Stimulated activated effector memory CD8-positive, alpha-beta T cell treated with anti-CD3 and anti-CD28 coated beads, Interleukin-12 subunit alpha, Interleukin-12 subunit beta, amount 100 ng/mL, for 72 hours (primary cell): ENCODE measurements at regions not wholly inside any gene's neighbourhood (a gene's known extent, or its start where the extent isn't known, plus 50 kb on each side); places are given as distances from the start of the nearest gene placed in this dataset.

ENCODE experiments used
- ATAC-seq: fragments of 150-1000 bp; cut with Tn5 transposase; 2 replicates; pipeline ENCODE4 v1.10.0; 2021
- DNase-seq, 2 donors: peaks; one replicate each; pipeline ENCODE4 v3.0.0; 2021 to 2022; ENCODE audit warnings: low spot score in 2 of 2
- H3K27ac Mint-ChIP-seq: one replicate; pipeline ENCODE4 v1.8.0; 2022; ENCODE audit warnings: mild to moderate bottlenecking, mixed read lengths
- H3K36me3 Mint-ChIP-seq: one replicate; pipeline ENCODE4 v1.8.0; 2022; ENCODE audit warnings: mild to moderate bottlenecking, mixed read lengths
- H3K4me1 Mint-ChIP-seq: one replicate; pipeline ENCODE4 v1.8.0; 2022; ENCODE audit warnings: mixed read lengths
- H3K4me3 Mint-ChIP-seq: one replicate; pipeline ENCODE4 v1.8.0; 2022; ENCODE audit warnings: mild to moderate bottlenecking, mixed read lengths
- H3K9me3 Mint-ChIP-seq: one replicate; pipeline ENCODE4 v1.8.0; 2022; ENCODE audit warnings: mixed read lengths

DNA sequence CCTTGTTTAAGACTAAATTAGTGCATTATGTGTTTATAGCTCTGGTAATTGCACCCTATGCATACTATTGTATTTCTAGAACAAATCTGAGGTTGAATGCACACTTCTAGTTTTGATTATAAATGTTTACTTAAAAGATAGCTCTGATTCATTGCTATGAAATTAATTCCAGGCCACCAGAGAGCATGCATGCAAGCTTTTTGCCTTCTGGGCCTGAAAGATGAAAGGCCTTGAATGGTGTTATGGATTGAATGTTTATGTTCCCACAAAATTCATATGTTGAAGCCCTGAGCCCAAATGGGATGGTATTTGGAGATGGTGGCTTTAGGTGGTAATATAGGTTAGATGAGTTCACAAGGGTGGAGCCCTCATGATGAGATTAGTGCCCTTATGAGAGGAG is 695.0 kb upstream of the MAP3K7 start:
- DNase-seq: no peak
- Mint-ChIP-seq H3K27ac (no peak overlapping the region), H3K4me1 (no peaks in the 10 kb centered on the region), H3K4me3 (no peak overlapping the region), H3K36me3 (no peaks in the 10 kb centered on the region), H3K9me3 (peaks cover 15% of the 10 kb centered on the region)
- ATAC-seq: no peak

DNA sequence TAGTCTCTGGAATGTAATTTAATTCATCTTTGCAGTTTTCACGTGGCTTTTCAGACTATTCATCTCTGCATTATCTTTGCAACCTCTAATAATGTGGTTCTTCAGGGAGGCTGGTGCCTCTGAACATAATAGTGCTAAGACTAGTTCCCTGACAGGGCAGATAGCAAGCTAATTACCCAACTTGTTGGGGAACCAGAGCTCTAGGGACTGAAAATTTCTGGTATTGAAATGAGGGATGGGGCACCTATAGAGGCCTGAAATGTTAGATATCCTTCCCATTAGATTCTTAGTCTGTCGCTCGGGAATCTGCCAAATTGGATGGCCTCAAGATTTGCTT is 693.6 kb upstream of the MAP3K7 start:
- no peak overlapping the region for H3K27ac Mint-ChIP-seq
- no peak overlapping the region for H3K4me3 Mint-ChIP-seq
- ATAC-seq (no peak), DNase-seq (no peak)
- peaks cover 15% of the 10 kb centered on the region for H3K9me3 Mint-ChIP-seq
- H3K36me3 Mint-ChIP-seq: no peaks in the 10 kb centered on the region
- no peaks in the 10 kb centered on the region for H3K4me1 Mint-ChIP-seq

DNA sequence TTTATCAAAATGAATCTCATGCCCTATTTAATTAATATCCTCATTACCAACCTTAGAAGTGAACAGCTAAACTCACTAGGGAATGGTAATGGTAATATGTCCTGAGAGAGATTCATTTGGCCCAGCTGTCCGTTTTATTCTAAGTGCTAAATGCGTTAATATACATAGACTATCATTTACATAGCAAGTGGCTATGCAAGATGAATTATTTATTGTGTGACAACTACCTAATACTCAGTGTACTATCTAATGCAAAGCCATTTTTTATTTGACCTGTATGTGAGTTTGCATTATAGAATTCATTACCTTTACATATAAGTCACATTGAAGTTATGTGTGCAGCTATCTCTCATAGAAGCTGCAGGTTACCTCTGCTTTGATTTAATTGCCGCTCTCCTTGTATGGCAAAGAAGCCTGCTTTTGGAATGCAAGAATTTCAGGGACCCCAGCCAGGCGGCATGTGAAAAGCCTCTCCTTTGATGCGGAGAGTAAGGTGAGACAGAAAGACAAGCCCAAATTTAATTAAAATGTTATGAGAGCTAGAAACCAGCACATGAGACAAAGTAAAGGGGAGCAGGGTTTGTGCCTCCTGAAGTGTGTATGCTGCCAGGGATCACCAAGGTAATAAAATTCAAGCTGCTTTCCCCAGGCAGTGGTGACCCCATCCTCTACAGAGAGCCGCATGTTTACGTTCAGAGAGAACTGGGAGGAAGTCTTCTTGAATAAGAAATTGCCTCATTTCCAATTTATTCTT is 693.0 kb upstream of the MAP3K7 start:
- H3K36me3 Mint-ChIP-seq: no peaks in the 10 kb centered on the region
- DNase-seq (no peak), ATAC-seq (no peak)
- no peaks in the 10 kb centered on the region for H3K4me1 Mint-ChIP-seq
- peaks cover 16% of the 10 kb centered on the region for H3K9me3 Mint-ChIP-seq
- no peak overlapping the region for H3K27ac Mint-ChIP-seq
- H3K4me3 Mint-ChIP-seq: no peak overlapping the region

DNA sequence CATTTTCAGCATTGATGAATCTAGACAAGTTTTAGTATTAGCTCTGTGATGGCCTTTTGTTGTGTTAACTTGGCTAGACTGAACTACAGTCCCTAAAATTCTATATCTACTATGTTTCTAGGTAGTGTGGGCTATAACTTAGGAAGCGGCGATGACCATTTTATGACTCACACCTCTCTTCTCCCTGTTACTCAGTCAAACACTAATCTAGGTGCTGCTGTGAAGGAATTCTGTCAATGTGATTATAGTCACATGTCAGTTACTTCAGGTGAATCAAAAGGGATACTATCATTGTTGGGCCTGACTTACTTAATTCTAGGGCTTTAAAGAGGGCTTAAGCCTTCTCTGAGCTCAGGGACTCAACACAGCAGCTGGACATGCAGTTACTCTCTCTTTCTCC is 691.5 kb upstream of the MAP3K7 start:
- Mint-ChIP-seq H3K9me3 (peaks cover 17% of the 10 kb centered on the region), H3K4me3 (no peak overlapping the region), H3K4me1 (no peaks in the 10 kb centered on the region), H3K36me3 (no peaks in the 10 kb centered on the region), H3K27ac (no peak overlapping the region)
- ATAC-seq (no peak), DNase-seq (no peak)

DNA sequence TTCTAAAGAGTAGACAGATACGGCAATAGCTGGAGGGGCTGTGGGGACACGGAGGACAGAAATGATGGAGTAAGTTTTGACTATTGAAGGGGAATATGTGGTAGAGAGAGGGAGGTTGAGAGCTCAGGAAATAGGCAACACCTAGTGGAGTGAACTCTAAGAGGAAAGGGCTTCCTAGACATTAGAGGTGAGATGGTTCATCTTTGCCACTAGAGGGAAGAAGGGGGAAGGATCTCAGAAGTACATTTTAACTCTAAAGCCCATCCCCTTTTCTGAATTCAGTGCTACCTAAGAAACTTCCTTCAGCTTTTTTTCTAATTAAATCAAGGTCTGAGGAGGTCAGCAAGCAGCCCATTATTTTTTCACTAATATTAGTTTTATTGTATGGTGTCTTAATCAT is 689.4 kb upstream of the MAP3K7 start:
- H3K27ac Mint-ChIP-seq: no peak overlapping the region
- peaks cover 15% of the 10 kb centered on the region for H3K9me3 Mint-ChIP-seq
- DNase-seq (no peak), ATAC-seq (no peak)
- H3K4me3 Mint-ChIP-seq: no peak overlapping the region
- H3K4me1 Mint-ChIP-seq: no peaks in the 10 kb centered on the region
- H3K36me3 Mint-ChIP-seq: no peaks in the 10 kb centered on the region

DNA sequence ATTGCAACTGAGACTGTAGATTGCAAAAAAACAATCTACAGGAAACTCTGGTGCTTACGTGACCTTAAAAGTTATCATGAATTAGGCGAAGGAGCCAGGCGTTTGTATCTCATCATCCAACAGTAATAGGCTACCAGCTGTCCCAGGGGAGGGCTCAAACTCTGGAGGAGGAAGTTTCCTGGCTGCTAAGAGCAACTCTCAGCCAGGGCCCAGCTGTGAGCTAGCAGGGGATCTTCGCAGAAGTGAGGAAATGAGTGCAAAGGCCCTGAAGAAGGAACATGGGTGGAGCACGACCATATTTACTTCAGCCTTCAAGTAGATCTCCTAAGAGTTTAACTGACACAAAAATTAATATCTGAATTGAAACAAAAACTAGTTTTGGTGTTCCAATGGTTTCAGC is 686.9 kb upstream of the MAP3K7 start:
- H3K27ac Mint-ChIP-seq: no peak overlapping the region
- DNase-seq: no peak
- no peak overlapping the region for H3K4me3 Mint-ChIP-seq
- no peak for ATAC-seq
- peaks cover 11% of the 10 kb centered on the region for H3K9me3 Mint-ChIP-seq
- H3K36me3 Mint-ChIP-seq: no peaks in the 10 kb centered on the region
- H3K4me1 Mint-ChIP-seq: no peaks in the 10 kb centered on the region

DNA sequence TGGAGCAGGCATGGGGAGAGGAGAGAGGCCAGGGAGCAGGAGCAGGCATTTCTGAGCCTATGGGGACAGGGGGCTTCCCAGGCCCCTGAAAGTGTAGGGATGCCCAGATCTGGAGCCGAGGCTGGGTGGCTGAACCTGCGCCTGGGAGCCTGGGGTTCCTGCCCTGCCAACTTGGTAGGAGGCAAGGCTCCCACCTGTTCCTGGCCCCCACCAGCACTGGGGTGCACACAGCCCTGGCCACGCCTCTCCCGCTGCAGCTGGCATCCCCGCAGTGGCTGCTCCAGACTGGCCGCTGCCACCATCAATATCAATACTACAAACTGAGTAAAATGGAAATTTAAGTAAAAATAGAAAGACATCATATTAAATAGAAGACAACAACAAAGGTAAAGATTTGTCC is 684.9 kb upstream of the MAP3K7 start:
- Mint-ChIP-seq H3K36me3 (no peaks in the 10 kb centered on the region), H3K4me1 (no peaks in the 10 kb centered on the region), H3K4me3 (no peak overlapping the region), H3K27ac (no peak overlapping the region), H3K9me3 (peaks cover 5% of the 10 kb centered on the region)
- DNase-seq: no peak
- peak; percentile 48 for ATAC-seq

DNA sequence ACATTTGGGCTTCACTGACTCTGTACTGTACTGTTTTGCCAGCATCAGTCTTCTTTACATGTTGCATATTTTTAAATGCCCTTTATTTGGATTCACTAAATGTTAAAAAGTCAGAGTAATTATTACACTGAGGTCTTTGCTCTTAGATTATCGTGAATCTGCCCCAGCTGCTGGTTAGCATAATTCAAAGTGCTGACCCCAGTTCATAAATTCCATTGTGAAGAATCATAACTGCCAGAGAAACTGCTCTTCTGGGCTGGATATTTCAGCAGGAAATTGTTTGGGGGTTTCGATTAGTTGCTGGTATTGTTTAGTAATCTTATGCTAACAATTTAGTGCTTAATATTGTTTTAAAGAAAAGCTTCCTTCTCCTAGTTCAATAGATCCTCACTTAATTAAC is 682.1 kb upstream of the MAP3K7 start:
- DNase-seq (no peak), ATAC-seq (no peak)
- H3K27ac Mint-ChIP-seq: no peak overlapping the region
- H3K9me3 Mint-ChIP-seq: no peaks in the 10 kb centered on the region
- no peaks in the 10 kb centered on the region for H3K4me1 Mint-ChIP-seq
- H3K36me3 Mint-ChIP-seq: no peaks in the 10 kb centered on the region
- H3K4me3 Mint-ChIP-seq: no peak overlapping the region

DNA sequence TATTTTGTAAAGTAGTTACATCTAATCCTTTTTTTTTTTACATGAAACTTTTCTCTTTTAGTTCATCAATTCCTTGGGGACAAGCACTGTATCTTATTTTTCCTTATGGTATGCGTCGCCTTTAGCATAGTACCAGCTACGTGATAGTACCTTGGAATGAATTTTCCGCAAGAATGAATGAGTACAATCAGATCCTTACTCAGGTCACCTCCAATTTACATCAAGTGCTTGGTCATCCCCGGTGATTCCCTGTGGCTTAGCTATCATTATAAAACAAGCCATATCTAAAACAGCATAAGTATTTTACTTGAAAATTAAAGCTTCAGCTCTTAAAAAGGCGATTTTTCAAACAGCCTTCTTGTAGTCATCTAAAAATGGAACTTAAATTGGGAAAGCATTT is 680.4 kb upstream of the MAP3K7 start:
- Mint-ChIP-seq H3K36me3 (no peaks in the 10 kb centered on the region), H3K9me3 (no peaks in the 10 kb centered on the region), H3K4me1 (no peaks in the 10 kb centered on the region), H3K27ac (no peak overlapping the region), H3K4me3 (no peak overlapping the region)
- ATAC-seq: no peak
- DNase-seq: no peak

DNA sequence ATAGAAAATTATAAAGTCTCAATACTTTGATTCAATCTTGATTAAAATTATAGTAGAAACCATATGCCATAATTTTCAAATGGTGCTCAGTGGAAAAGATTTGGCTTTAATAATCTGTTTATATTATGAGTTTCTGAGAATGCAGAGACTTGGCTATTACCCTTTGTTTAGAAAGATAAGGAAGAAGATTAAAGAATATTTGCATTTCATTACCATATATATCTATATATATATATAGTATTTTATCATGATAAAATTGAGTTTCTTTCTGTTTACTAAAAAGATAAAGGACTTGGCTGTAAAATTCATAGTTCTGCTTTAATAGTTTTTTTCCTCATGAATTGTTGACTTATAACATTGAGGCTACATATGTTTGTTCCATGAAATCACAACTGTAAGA is 679.3 kb upstream of the MAP3K7 start:
- no peaks in the 10 kb centered on the region for H3K36me3 Mint-ChIP-seq
- H3K9me3 Mint-ChIP-seq: no peaks in the 10 kb centered on the region
- H3K27ac Mint-ChIP-seq: no peak overlapping the region
- H3K4me1 Mint-ChIP-seq: no peaks in the 10 kb centered on the region
- ATAC-seq (no peak), DNase-seq (no peak)
- no peak overlapping the region for H3K4me3 Mint-ChIP-seq

DNA sequence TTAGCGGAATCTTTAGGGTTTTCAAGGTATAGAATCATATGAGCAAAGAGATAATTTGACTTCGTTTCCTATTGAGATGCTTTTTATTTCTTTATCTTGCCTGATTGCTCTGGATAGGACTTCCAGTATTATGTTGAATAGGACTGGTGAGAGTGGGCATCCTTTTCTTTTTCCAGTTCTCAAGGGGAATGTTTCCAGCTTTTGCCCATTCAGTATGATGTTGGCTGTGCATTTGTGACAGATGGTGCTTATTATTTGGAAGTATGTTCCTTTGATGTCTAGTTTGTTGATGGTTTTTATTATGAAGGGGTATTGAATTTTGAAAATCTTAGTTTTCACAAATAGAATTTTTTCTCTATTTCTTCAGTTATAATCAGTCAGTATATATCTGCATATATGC is 656.6 kb upstream of the MAP3K7 start:
- DNase-seq: no peak
- ATAC-seq: no peak
- H3K9me3 Mint-ChIP-seq: peaks cover 3% of the 10 kb centered on the region
- H3K27ac Mint-ChIP-seq: no peak overlapping the region
- no peaks in the 10 kb centered on the region for H3K36me3 Mint-ChIP-seq
- no peak overlapping the region for H3K4me3 Mint-ChIP-seq
- no peaks in the 10 kb centered on the region for H3K4me1 Mint-ChIP-seq

DNA sequence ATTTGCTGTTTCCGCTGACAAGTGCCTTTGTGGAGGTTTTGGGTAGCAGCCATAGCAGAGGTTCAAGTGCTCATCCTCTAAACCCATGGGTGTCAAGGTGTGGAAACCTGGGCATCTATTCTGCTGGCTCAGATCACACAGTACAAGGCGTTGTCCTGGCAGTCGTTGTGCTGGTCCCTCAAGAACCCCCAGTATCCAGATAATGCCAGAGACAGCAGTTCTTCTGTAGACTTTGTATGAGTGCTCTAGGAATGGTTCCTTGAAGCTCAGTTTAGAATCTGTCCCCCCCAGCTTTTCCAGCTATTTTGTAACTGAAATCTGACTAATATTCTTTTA is 655.7 kb upstream of the MAP3K7 start:
- ATAC-seq (no peak), DNase-seq (no peak)
- no peaks in the 10 kb centered on the region for H3K36me3 Mint-ChIP-seq
- no peak overlapping the region for H3K4me3 Mint-ChIP-seq
- H3K9me3 Mint-ChIP-seq: peaks cover 3% of the 10 kb centered on the region
- no peaks in the 10 kb centered on the region for H3K4me1 Mint-ChIP-seq
- no peak overlapping the region for H3K27ac Mint-ChIP-seq

DNA sequence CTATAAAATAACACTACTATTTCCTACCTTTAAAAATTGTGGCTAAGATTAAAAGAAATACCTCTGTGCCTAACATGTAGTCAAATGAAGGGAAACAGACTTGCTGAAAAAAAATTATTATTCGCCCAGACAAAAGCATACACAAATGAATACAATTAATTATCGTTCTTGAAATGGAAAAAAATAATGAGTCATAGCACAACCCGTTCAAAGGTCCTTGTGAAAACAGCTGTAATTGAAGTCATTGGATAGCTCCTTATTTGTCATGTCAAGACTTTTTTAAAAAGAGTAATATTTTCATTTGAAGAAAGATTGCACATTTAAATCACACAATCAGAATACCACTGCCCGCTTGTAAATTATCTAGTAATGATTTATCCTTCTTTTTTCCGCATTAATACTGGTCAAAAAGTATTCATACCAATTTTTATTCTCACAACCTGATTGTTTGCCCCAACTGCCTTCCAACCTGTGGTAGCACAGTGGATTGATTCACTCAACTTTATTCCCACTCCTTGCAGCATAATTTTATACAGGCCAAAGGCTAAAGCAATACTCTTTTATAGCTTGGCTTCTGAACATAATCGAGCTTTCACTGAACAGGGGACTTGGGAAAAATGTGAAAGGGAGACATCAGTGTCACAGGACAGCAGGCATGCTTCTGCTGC is 655.2 kb upstream of the MAP3K7 start:
- no peaks in the 10 kb centered on the region for H3K36me3 Mint-ChIP-seq
- ATAC-seq: no peak
- peaks cover 3% of the 10 kb centered on the region for H3K9me3 Mint-ChIP-seq
- H3K4me1 Mint-ChIP-seq: no peaks in the 10 kb centered on the region
- no peak overlapping the region for H3K27ac Mint-ChIP-seq
- no peak for DNase-seq
- no peak overlapping the region for H3K4me3 Mint-ChIP-seq

DNA sequence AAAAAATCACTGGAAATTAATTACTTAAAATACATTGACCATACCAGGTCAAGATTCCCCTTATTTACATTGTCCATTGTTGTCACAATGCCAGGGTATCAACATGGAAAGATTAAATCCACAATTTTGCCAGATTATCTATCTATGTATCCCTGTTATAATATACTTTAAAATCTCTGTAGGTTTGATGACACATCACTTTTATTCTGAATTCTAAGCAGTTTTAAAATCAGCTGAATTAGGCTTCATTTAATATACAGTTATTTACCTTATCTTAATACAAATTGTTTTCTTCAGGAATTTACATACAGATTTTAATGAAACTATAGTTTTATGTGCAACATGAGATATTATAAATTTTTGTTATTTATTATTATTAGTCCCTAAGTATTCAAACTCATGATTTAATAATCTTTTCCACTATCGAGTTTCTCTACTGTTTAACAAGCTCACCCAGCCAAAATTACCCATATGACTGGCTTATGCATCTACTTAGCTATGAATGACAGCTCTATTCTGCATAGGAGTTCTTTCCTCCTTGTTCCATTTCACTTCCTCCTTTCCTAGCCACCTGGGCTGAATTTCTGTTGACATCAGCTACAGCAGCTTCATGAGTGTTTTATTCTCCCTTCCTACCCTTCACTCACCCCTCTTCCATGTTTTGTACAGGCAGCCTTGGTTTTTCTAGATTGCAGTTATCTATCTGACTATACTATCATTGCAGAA is 654.2 kb upstream of the MAP3K7 start:
- no peak overlapping the region for H3K4me3 Mint-ChIP-seq
- DNase-seq (no peak), ATAC-seq (no peak)
- no peak overlapping the region for H3K27ac Mint-ChIP-seq
- peaks cover 3% of the 10 kb centered on the region for H3K9me3 Mint-ChIP-seq
- no peaks in the 10 kb centered on the region for H3K4me1 Mint-ChIP-seq
- H3K36me3 Mint-ChIP-seq: no peaks in the 10 kb centered on the region

DNA sequence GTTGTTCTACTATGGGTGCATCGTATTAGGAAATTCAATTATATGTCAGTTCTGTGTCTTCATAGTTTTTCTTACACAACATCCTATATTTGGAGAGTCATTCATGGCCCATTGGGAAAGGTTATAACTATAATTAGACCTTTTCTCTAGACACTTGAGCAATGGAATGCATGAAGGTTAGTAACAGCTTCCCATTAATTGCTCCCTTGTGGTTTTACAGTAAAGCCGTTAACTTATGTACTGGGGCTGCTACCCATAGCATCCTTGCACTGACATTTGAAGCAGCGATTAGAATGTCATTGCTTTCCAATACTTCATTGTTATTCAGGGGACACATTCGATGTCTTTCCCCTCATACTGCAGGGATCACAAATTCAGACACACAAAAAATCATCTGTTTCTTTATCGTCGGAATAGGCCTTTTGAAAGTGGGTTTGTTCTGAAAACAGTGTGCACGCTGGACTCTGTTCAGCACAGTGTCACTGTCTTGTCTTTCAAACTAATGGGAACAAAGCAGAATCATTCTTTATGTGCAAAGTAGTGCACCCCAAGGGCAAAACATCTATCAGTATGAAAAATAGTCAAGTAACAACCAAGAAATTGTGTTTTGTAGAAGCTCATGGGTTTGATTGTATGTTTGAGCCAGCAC is 634.3 kb upstream of the MAP3K7 start:
- H3K4me3 Mint-ChIP-seq: no peak overlapping the region
- H3K27ac Mint-ChIP-seq: no peak overlapping the region
- H3K9me3 Mint-ChIP-seq: peaks cover 5% of the 10 kb centered on the region

More for the DNA sequence above, 634.3 kb upstream of the MAP3K7 start:
- DNase-seq (no peak), ATAC-seq (no peak)
- Mint-ChIP-seq H3K36me3 (no peaks in the 10 kb centered on the region), H3K4me1 (no peaks in the 10 kb centered on the region)
